HFF-Myc (cell line): ENCODE measurements at regions not wholly inside any gene's neighbourhood (a gene's known extent, or its start where the extent isn't known, plus 50 kb on each side); places are given as distances from the start of the nearest gene placed in this dataset.

Experiments used
- DNase-seq: peaks from one replicate; pipeline ENCODE4 v3.0.0-alpha.2; 2011; ENCODE audit warnings: low read depth; ENCODE audit errors: extremely low read depth
- H3K4me3 ChIP-seq: replicated peaks from 2 replicates; pipeline ENCODE4 v1.5.1; 2011; ENCODE audit warnings: low read depth, mild to moderate bottlenecking, control low read depth, low read length
- TF ChIP-seq, protein P1 (sequence below): IDR thresholded peaks from 2 replicates; pipeline ENCODE4 v1.5.1; 2012; ENCODE audit warnings: mild to moderate bottlenecking, low read depth, low read length, control low read depth; ENCODE audit errors: missing control alignments

DNA sequence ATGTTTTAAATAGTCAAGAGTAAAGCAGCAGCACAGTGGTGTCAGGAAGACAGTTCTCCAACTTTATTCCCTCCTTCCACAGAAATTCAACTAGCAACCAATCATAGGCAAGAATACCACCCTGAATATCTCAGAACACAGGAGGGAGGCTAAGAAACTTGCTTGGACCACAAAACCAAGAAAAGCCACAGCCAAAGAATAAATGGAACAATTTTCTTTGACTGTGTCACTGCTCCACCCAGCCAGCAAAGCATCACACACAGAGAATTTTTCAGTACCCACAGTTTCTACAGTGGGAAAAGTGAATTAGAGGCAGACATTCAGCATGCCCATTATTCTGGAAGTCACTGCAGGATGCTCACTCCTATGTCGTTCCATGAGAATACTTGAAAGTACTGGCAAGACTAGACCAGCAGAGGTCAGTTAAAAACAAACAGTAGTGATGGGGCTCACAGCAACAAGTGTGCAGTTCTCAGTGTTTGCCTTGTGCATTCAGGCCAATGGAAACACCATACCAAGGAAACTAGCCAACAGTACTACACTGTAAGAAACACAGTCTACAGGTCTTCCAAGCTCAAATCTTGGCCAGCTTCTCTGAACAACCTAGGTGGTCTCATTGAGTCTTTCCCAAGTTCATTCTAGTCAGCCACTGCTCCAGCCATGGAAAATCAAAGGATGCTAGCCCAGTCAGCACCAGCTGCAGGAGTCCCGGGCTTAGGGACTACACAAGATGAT, 56.8 kb upstream of the FOXG1 start:
- TF ChIP-seq, protein P1, sequence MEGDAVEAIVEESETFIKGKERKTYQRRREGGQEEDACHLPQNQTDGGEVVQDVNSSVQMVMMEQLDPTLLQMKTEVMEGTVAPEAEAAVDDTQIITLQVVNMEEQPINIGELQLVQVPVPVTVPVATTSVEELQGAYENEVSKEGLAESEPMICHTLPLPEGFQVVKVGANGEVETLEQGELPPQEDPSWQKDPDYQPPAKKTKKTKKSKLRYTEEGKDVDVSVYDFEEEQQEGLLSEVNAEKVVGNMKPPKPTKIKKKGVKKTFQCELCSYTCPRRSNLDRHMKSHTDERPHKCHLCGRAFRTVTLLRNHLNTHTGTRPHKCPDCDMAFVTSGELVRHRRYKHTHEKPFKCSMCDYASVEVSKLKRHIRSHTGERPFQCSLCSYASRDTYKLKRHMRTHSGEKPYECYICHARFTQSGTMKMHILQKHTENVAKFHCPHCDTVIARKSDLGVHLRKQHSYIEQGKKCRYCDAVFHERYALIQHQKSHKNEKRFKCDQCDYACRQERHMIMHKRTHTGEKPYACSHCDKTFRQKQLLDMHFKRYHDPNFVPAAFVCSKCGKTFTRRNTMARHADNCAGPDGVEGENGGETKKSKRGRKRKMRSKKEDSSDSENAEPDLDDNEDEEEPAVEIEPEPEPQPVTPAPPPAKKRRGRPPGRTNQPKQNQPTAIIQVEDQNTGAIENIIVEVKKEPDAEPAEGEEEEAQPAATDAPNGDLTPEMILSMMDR: no peak
- DNase-seq: no peak
- no peak overlapping the region for H3K4me3 ChIP-seq
